Astrocyte (in vitro differentiated cells and primary cell): ENCODE measurements at regions not wholly inside any gene's neighbourhood (a gene's known extent, or its start where the extent isn't known, plus 50 kb on each side); places are given as distances from the start of the nearest gene placed in this dataset.

Experiments
- EZH2 ChIP-seq: IDR thresholded peaks from 2 replicates; pipeline ENCODE4 v1.6.1; 2012; ENCODE audit warnings: mild to moderate bottlenecking, low read length, inconsistent platforms; ENCODE audit not compliant: insufficient read depth
- TF ChIP-seq, protein P1 (sequence below): IDR thresholded peaks from 2 replicates; pipeline ENCODE4 v1.5.1; 2011; ENCODE audit warnings: low read depth, mild to moderate bottlenecking, inconsistent platforms, low read length, moderate library complexity; ENCODE audit not compliant: insufficient read depth

DNA sequence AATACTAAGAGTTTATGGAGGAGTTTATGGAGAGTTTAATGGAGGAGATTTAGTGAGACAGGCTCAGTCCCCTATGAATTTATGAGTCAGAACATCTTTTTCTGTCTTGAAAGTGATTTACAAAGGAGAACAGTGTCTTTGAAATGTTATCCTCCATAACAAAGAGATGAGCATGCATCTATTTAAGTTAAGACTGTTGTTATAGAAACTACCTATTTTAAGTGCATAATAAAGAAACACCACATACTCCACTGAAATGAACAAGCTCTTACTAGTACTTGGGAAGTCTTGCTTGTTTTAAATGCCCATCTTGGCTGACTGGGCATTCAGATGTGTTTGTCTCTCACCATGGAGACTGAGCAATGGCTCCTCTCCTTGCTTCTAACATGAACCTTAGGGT lies 118.7 kb upstream of the ACP3 start:
- TF ChIP-seq EZH2 = no peak
- TF ChIP-seq, protein P1, sequence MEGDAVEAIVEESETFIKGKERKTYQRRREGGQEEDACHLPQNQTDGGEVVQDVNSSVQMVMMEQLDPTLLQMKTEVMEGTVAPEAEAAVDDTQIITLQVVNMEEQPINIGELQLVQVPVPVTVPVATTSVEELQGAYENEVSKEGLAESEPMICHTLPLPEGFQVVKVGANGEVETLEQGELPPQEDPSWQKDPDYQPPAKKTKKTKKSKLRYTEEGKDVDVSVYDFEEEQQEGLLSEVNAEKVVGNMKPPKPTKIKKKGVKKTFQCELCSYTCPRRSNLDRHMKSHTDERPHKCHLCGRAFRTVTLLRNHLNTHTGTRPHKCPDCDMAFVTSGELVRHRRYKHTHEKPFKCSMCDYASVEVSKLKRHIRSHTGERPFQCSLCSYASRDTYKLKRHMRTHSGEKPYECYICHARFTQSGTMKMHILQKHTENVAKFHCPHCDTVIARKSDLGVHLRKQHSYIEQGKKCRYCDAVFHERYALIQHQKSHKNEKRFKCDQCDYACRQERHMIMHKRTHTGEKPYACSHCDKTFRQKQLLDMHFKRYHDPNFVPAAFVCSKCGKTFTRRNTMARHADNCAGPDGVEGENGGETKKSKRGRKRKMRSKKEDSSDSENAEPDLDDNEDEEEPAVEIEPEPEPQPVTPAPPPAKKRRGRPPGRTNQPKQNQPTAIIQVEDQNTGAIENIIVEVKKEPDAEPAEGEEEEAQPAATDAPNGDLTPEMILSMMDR = no peak
